HCT116 (cell line): ENCODE measurements at regions not wholly inside any gene's neighbourhood (a gene's known extent, or its start where the extent isn't known, plus 50 kb on each side); places are given as distances from the start of the nearest gene placed in this dataset.

ENCODE experiments used
- ATAC-seq: fragments of 200-7000 bp; cut with Tn5 transposase; 2 replicates; pipeline ENCODE4 v1.9.1; 2020; ENCODE audit warnings: mild to moderate bottlenecking, moderate library complexity
- BruUV-seq: library from RNA; stranded (reverse); fragments of 400-500 nt; replicated peaks from 2 replicates; lab custom pipeline; 2021; lab: Mats Ljungman, UMichigan
- CTCF ChIA-PET: fragments of 300-600 bp; sonication (Branson Sonifier 250); formaldehyde crosslinking; loops from one replicate; lab custom pipeline; 2021; ENCODE audit warnings: antibody characterized with exemption; lab: Charles Lee
- POLR2A ChIA-PET: fragments of 300-600, 350-600 bp; sonication (Branson Sonifier 250); formaldehyde crosslinking; loops from one replicate; lab custom pipeline; 2021; ENCODE audit warnings: antibody characterized with exemption; lab: Charles Lee
- RAD21 ChIA-PET, 2 experiments: fragments of 300-600 bp; sonication (Branson Sonifier 250); formaldehyde crosslinking; loops; one replicate each; lab custom pipeline; 2023; ENCODE audit warnings: low total read pairs in 2 of 2; ENCODE audit not compliant: uncharacterized antibody in 2 of 2, unreplicated experiment in 2 of 2, low non-redundant PET in 1 of 2; lab: Charles Lee
- DNase-seq: peaks from one replicate; pipeline ENCODE4 v3.0.0-alpha.2; 2010; ENCODE audit warnings: low read depth, low spot score
- H2AFZ ChIP-seq: fragments of 200-600 bp; shearing (Covaris generic), sonication (generic); 2 replicates; pipeline ENCODE4 v1.6.1; 2017; ENCODE audit warnings: low read depth, mixed run types, mixed read lengths, antibody characterized with exemption, low read length; ENCODE audit not compliant: poor library complexity, severe bottlenecking
- H3K27ac ChIP-seq: 2 replicates; pipeline ENCODE4 v1.5.1; 2012; ENCODE audit warnings: low read depth, low read length
- H3K27me3 ChIP-seq: fragments of 200-600 bp; sonication (generic); 2 replicates; pipeline ENCODE4 v1.6.1; 2016; ENCODE audit warnings: mixed run types, low read length, mixed read lengths; ENCODE audit not compliant: insufficient read depth
- H3K36me3 ChIP-seq, 2 experiments: fragments of 200-500 bp in 1 of 2; fragments of 200-600 bp in 1 of 2; sonication (Bioruptor generic) in 1 of 2; sonication (generic) in 1 of 2; 2 replicates each; pipeline versions ENCODE4 v1.5.1 to v1.6.1; 2014 to 2016; ENCODE audit warnings: low read length in 2 of 2, inconsistent platforms in 1 of 2, mixed read lengths in 1 of 2, mixed run types in 1 of 2; ENCODE audit not compliant: insufficient read depth in 2 of 2, control insufficient read depth in 1 of 2
- H3K4me1 ChIP-seq, 2 experiments: fragments of 200-600 bp in 1 of 2; sonication (generic) in 1 of 2; 2 replicates each; pipeline versions ENCODE4 v1.5.1 to v1.6.1; 2012 to 2017; ENCODE audit warnings: low read length in 2 of 2, inconsistent platforms in 1 of 2, mild to moderate bottlenecking in 1 of 2, mixed read lengths in 1 of 2, mixed run types in 1 of 2, moderate library complexity in 1 of 2; ENCODE audit not compliant: insufficient read depth in 2 of 2, control insufficient read depth in 1 of 2
- H3K4me2 ChIP-seq: fragments of 200-600 bp; sonication (generic); 2 replicates; pipeline ENCODE4 v1.6.1; 2017; ENCODE audit warnings: mixed run types, low read length, mixed read lengths
- H3K4me3 ChIP-seq, 2 experiments: fragments of 200-600 bp in 1 of 2; sonication (generic) in 1 of 2; replicated peaks in 1 of 2; 2 replicates each; pipeline ENCODE4 v1.5.1; 2011 to 2016; ENCODE audit warnings: low read length in 2 of 2, control low read depth in 1 of 2, low read depth in 1 of 2, mild to moderate bottlenecking in 1 of 2, mixed read lengths in 1 of 2, mixed run types in 1 of 2
- H3K79me2 ChIP-seq: fragments of 200-600 bp; sonication (generic); 2 replicates; pipeline ENCODE4 v1.6.1; 2017; ENCODE audit warnings: mild to moderate bottlenecking, mixed run types, low read length, moderate library complexity, mixed read lengths; ENCODE audit not compliant: insufficient read depth
- H3K9ac ChIP-seq: fragments of 200-600 bp; sonication (generic); 2 replicates; pipeline ENCODE4 v1.6.1; 2016; ENCODE audit warnings: low read length, mixed read lengths
- H3K9me2 ChIP-seq: fragments of 200-600 bp; sonication (generic), shearing (Covaris generic); 2 replicates; pipeline ENCODE4 v1.6.1; 2017; ENCODE audit warnings: mixed run types, mild to moderate bottlenecking, moderate library complexity; ENCODE audit not compliant: insufficient read depth
- H3K9me3 ChIP-seq, 2 experiments: fragments of 200-500 bp in 1 of 2; fragments of 200-600 bp in 1 of 2; sonication (Bioruptor generic) in 1 of 2; sonication (generic) in 1 of 2; 2 replicates each; pipeline ENCODE4 v1.6.1; 2014 to 2017; ENCODE audit warnings: low read length in 2 of 2, mixed read lengths in 2 of 2, inconsistent platforms in 1 of 2, low read depth in 1 of 2, mild to moderate bottlenecking in 1 of 2, mixed run types in 1 of 2, moderate library complexity in 1 of 2; ENCODE audit not compliant: control insufficient read depth in 1 of 2, insufficient read depth in 1 of 2
- H4K20me1 ChIP-seq: fragments of 200-600 bp; sonication (generic), shearing (Covaris generic); 2 replicates; pipeline ENCODE4 v1.6.1; 2017; ENCODE audit warnings: mixed run types, mild to moderate bottlenecking, moderate library complexity; ENCODE audit not compliant: insufficient read depth
- EGR1 ChIP-seq: IDR thresholded peaks from 2 replicates; pipeline ENCODE4 v1.6.1; 2012; ENCODE audit warnings: low read depth
- ELF1 ChIP-seq: IDR thresholded peaks from 2 replicates; pipeline ENCODE4 v1.6.1; 2012; ENCODE audit warnings: low read depth, borderline replicate concordance
- EZH2phosphoT487 ChIP-seq: fragments of 200-600 bp; IDR thresholded peaks from 2 replicates; pipeline ENCODE4 v1.6.1; 2018; ENCODE audit warnings: antibody characterized with exemption, borderline replicate concordance
- JUND ChIP-seq: IDR thresholded peaks from 2 replicates; pipeline ENCODE4 v1.6.1; 2012
- RAD21 ChIP-seq: IDR thresholded peaks from 2 replicates; pipeline ENCODE4 v1.6.1; 2012; ENCODE audit warnings: low read depth, mild to moderate bottlenecking
- SP1 ChIP-seq: IDR thresholded peaks from 2 replicates; pipeline ENCODE4 v1.6.1; 2012; ENCODE audit warnings: low read depth
- SRF ChIP-seq: IDR thresholded peaks from 2 replicates; pipeline ENCODE4 v1.6.1; 2012; ENCODE audit warnings: low read depth
- ZBTB33 ChIP-seq: IDR thresholded peaks from 2 replicates; pipeline ENCODE4 v1.6.1; 2011; ENCODE audit warnings: mild to moderate bottlenecking, low read length, moderate library complexity; ENCODE audit not compliant: insufficient replicate concordance; ENCODE audit errors: extremely low read depth
- ZFX ChIP-seq: fragments of 450-650 bp; IDR thresholded peaks from 2 replicates; pipeline ENCODE4 v1.6.1; 2017
- ZNF274 ChIP-seq: fragments of 200-500 bp; sonication (Bioruptor generic); IDR thresholded peaks from 2 replicates; pipeline ENCODE4 v1.6.1; 2014; ENCODE audit warnings: mild to moderate bottlenecking, low read depth, low read length, inconsistent platforms
- intact Hi-C: fragments of 100-400 bp; cut with micrococcal nuclease; formaldehyde crosslinking; loops from 2 replicates; pipeline ENCODE4 v1.10.0; 2022
- TF ChIP-seq, protein P1 (sequence below), 3 experiments: fragments of 200-600 bp in 1 of 3; sonication (generic) in 1 of 3; IDR thresholded peaks in 2 of 3; conservative IDR thresholded peaks in 1 of 3; 2 replicates each; pipeline ENCODE4 v1.5.1; 2012 to 2017; ENCODE audit warnings: low read depth in 2 of 3, low read length in 2 of 3, antibody characterized with exemption in 1 of 3, borderline replicate concordance in 1 of 3, control low read depth in 1 of 3, mild to moderate bottlenecking in 1 of 3, mixed read lengths in 1 of 3, mixed run types in 1 of 3, moderate library complexity in 1 of 3; ENCODE audit not compliant: insufficient read depth in 1 of 3

DNA sequence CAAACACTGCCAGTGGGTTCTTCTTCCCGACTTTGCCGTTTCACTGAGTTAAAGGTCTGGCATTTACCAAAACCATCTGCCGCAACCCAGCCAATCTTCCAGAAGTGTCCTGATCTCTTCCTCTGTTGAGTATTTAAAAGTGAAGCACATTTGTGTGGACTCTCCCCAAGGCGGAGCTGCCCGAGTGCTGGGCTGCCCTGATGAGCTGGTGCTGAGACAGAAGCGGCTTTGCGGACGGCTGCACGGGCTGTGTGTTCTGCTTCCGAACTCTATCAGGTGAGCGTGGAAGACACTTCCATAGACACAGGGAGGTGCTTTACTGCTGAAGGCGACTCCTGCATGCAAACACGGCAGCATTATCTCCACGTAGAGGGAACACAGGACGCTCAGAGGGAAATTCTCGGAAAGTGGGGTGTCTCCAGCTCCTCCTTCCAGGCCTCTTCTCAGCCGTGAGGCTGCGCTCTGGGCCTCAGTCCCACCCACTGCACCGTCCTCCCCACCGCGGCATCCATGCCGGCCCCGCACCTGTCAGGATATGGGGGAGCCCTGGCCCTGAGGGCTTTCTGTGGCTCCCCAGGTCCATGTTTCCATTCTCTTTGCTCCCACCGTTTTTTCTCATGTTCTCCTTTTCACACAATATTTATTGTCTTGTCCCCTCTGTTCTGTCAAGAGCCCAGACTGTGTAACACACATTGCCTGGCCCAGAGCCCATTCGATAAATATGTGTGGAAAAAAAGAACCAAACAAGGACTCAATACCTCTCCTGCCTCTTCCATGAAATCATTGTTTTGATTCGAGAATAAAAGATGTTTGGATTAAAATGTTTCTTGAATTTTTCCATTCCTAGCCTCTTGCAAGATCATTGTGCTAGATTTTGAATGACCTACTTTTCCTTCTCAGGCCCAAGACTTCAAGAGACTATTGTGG lies 205.1 kb downstream of the DLL1 start:
- TF ChIP-seq ZFX (no peak), EZH2phosphoT487 (no peak), ZBTB33 (no peak), EGR1 (no peak)
- no peaks in the 10 kb centered on the region for H3K79me2 ChIP-seq
- H3K9me3 ChIP-seq, result no peaks in the 10 kb centered on the region
- H3K4me2 ChIP-seq, result no peak overlapping the region
- H3K4me1 ChIP-seq, result no peaks in the 10 kb centered on the region
- no peak overlapping the region for H3K27ac ChIP-seq
- ATAC-seq (no peak), DNase-seq (no peak)
- no peaks in the 10 kb centered on the region for H3K27me3 ChIP-seq
- BruUV-seq, result no TSS peak
- no peaks in the 10 kb centered on the region for H3K9me2 ChIP-seq
- intact Hi-C loops, result no loop called here
- no peak overlapping the region for H3K4me3 ChIP-seq
- ChIA-PET POLR2A (no interaction called here), CTCF (no interaction called here), RAD21 (no interaction called here)
- H2AFZ ChIP-seq, result no peak overlapping the region
- H3K36me3 ChIP-seq, result no peaks in the 10 kb centered on the region
- H3K9ac ChIP-seq, result no peak overlapping the region
- H4K20me1 ChIP-seq, result no peaks in the 10 kb centered on the region

DNA sequence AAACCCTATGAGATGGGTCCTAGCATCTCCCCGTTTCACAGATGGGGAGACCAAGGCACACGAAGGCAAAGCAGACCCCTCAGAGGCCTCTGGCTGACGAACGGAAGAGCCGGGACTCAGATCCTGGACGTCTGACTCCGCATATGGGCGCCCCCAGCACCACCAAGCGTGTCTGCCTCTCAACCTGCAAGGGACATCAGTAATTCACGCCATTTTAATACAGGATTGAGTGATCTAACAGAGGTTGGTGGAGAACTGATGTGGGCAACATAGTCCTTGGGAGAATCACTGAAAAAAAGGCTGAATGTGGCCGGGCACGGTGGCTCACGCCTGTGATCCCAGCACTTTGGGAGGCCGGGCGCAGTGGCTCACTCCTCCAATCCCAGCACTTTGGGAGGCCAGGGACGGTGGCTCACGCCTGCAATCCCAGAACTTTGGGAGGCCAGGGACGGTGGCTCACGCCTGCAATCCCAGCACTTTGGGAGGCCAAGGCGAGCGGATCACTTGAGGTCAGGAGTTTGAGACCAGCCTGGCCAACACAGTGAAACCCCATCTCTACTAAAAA lies 206.6 kb downstream of the DLL1 start:
- no peaks in the 10 kb centered on the region for H4K20me1 ChIP-seq
- H3K9me2 ChIP-seq, result no peaks in the 10 kb centered on the region
- POLR2A ChIA-PET, result no interaction called here
- ATAC-seq, result no peak
- H3K27me3 ChIP-seq, result no peaks in the 10 kb centered on the region
- no peak overlapping the region for H3K9ac ChIP-seq
- CTCF ChIA-PET, result no interaction called here
- H3K4me3 ChIP-seq, result no peak overlapping the region
- no peaks in the 10 kb centered on the region for H3K79me2 ChIP-seq
- no TSS peak for BruUV-seq
- intact Hi-C loops, result no loop called here
- no peaks in the 10 kb centered on the region for H3K36me3 ChIP-seq
- no peaks in the 10 kb centered on the region for H3K4me1 ChIP-seq
- TF ChIP-seq, protein P1, sequence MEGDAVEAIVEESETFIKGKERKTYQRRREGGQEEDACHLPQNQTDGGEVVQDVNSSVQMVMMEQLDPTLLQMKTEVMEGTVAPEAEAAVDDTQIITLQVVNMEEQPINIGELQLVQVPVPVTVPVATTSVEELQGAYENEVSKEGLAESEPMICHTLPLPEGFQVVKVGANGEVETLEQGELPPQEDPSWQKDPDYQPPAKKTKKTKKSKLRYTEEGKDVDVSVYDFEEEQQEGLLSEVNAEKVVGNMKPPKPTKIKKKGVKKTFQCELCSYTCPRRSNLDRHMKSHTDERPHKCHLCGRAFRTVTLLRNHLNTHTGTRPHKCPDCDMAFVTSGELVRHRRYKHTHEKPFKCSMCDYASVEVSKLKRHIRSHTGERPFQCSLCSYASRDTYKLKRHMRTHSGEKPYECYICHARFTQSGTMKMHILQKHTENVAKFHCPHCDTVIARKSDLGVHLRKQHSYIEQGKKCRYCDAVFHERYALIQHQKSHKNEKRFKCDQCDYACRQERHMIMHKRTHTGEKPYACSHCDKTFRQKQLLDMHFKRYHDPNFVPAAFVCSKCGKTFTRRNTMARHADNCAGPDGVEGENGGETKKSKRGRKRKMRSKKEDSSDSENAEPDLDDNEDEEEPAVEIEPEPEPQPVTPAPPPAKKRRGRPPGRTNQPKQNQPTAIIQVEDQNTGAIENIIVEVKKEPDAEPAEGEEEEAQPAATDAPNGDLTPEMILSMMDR (IDR thresholded peaks at IDR 0.05 in 2 of 3, conservative IDR thresholded peaks at IDR 0.05 in 1 of 3; ENCODE audit: borderline replicate concordance in 1 of 3, insufficient read depth in 1 of 3, low read depth in 2 of 3, low read length in 2 of 3), result no peak
- TF ChIP-seq EZH2phosphoT487, result no peak
- no peak for TF ChIP-seq SRF
- no peak for TF ChIP-seq RAD21
- no peak for TF ChIP-seq SP1
- no peak for TF ChIP-seq ELF1
- TF ChIP-seq ZNF274, result no peak
- no peak for TF ChIP-seq JUND
- no peaks in the 10 kb centered on the region for H3K9me3 ChIP-seq
- H2AFZ ChIP-seq, result no peak overlapping the region
- H3K27ac ChIP-seq, result no peak overlapping the region
- H3K4me2 ChIP-seq, result no peak overlapping the region
- DNase-seq, result no peak
- RAD21 ChIA-PET, result no interaction called here
